HCT116 (cell line): ENCODE measurements at regions not wholly inside any gene's neighbourhood (a gene's known extent, or its start where the extent isn't known, plus 50 kb on each side); places are given as distances from the start of the nearest gene placed in this dataset.

Experiments used
- CTCF ChIP-seq, 3 experiments: fragments of 200-600 bp in 1 of 3; sonication (generic) in 1 of 3; IDR thresholded peaks in 2 of 3; conservative IDR thresholded peaks in 1 of 3; 2 replicates each; pipeline ENCODE4 v1.5.1; 2012 to 2017; ENCODE audit warnings: low read depth in 2 of 3, low read length in 2 of 3, antibody characterized with exemption in 1 of 3, borderline replicate concordance in 1 of 3, control low read depth in 1 of 3, mild to moderate bottlenecking in 1 of 3, mixed read lengths in 1 of 3, mixed run types in 1 of 3, moderate library complexity in 1 of 3; ENCODE audit not compliant: insufficient read depth in 1 of 3
- MAX ChIP-seq: IDR thresholded peaks from 2 replicates; pipeline ENCODE4 v1.6.1; 2012
- POLR2A ChIP-seq: IDR thresholded peaks from 2 replicates; pipeline ENCODE4 v1.7.0; 2011; ENCODE audit warnings: borderline replicate concordance; ENCODE audit not compliant: insufficient read depth, insufficient read length; ENCODE audit errors: extremely low read depth
- POLR2AphosphoS5 ChIP-seq: IDR thresholded peaks from 2 replicates; pipeline ENCODE4 v1.6.1; 2011; ENCODE audit warnings: mild to moderate bottlenecking, low read depth, low read length, moderate library complexity
- SP1 ChIP-seq: IDR thresholded peaks from 2 replicates; pipeline ENCODE4 v1.6.1; 2012; ENCODE audit warnings: low read depth
- TCF7L2 ChIP-seq: IDR thresholded peaks from 2 replicates; pipeline ENCODE4 v1.7.0; 2011; ENCODE audit warnings: borderline replicate concordance, inconsistent platforms; ENCODE audit not compliant: insufficient read depth, insufficient read length; ENCODE audit errors: extremely low read depth
- ZBTB33 ChIP-seq: IDR thresholded peaks from 2 replicates; pipeline ENCODE4 v1.6.1; 2011; ENCODE audit warnings: mild to moderate bottlenecking, low read length, moderate library complexity; ENCODE audit not compliant: insufficient replicate concordance; ENCODE audit errors: extremely low read depth
- ZFX ChIP-seq: fragments of 450-650 bp; IDR thresholded peaks from 2 replicates; pipeline ENCODE4 v1.6.1; 2017

GRCh38 chr5:110909415-110909814, 162.1 kb upstream of the TSLP start:
- no peak for TF ChIP-seq POLR2A
- no peak for TF ChIP-seq CTCF (IDR thresholded peaks at IDR 0.05 in 2 of 3, conservative IDR thresholded peaks at IDR 0.05 in 1 of 3; ENCODE audit: borderline replicate concordance in 1 of 3, insufficient read depth in 1 of 3, low read depth in 2 of 3, low read length in 2 of 3)
- no peak for TF ChIP-seq SP1
- TF ChIP-seq ZFX: no peak
- TF ChIP-seq MAX: no peak
- no peak for TF ChIP-seq POLR2AphosphoS5
- TF ChIP-seq ZBTB33: no peak
- TF ChIP-seq TCF7L2: no peak
